Psoas muscle (tissue), 7 donors: ENCODE measurements at regions not wholly inside any gene's neighbourhood (a gene's known extent, or its start where the extent isn't known, plus 50 kb on each side); places are given as distances from the start of the nearest gene placed in this dataset.

Source experiments
- ATAC-seq, 4 donors: fragments of 200-7000 bp; cut with Tn5 transposase; one replicate each; pipeline ENCODE4 v1.9.1; 2020; ENCODE audit warnings: moderate library complexity in 3 of 4, mild to moderate bottlenecking in 2 of 4
- DNase-seq, 2 donors: peaks; one replicate each; pipeline ENCODE4 v3.0.0-alpha.2; 2020
- H3K27ac ChIP-seq: fragments of 200-600 bp; one replicate; pipeline ENCODE4 v1.8.0; 2022
- H3K27me3 ChIP-seq, 3 donors: fragments of 200-600 bp in 1 of 3; one replicate each; pipeline versions ENCODE4 v1.6.1 to v1.8.0; 2013 to 2022; ENCODE audit warnings: low read length in 2 of 3, mild to moderate bottlenecking in 2 of 3, moderate library complexity in 1 of 3; ENCODE audit not compliant: insufficient read depth in 3 of 3
- H3K36me3 ChIP-seq, 2 donors: fragments of 200-600 bp in 1 of 2; one replicate each; pipeline versions ENCODE4 v1.6.1 to v1.8.0; 2013 to 2022; ENCODE audit warnings: low read depth in 1 of 2, mild to moderate bottlenecking in 1 of 2, moderate library complexity in 1 of 2; ENCODE audit not compliant: insufficient read depth in 1 of 2
- H3K4me1 ChIP-seq: fragments of 200-600 bp; one replicate; pipeline ENCODE4 v1.8.0; 2022
- H3K4me3 ChIP-seq: fragments of 200-600 bp; one replicate; pipeline ENCODE4 v1.8.0; 2022; ENCODE audit warnings: mild to moderate bottlenecking
- H3K9me3 ChIP-seq: fragments of 200-600 bp; one replicate; pipeline ENCODE4 v1.8.0; 2022
- WGBS, 3 donors: extraction: QIAGEN DNeasy Blood & Tissue Kit; methylation state at CpG; one replicate each; pipeline versions ENCODE4 v1.1.6 to v1.1.7; 2013; 5-methylcytosine and 5-hydroxymethylcytosine counted together
- intact Hi-C, 2 donors: fragments of 100-400 bp; cut with DNase I; formaldehyde crosslinking; loops; one replicate each; pipeline versions ENCODE4 v1.11.0 to v1.14.2; 2022
- TF ChIP-seq, protein P1 (sequence below): fragments of 200-600 bp; IDR thresholded peaks from one replicate; pipeline ENCODE4 v1.8.0; 2022; ENCODE audit warnings: antibody characterized with exemption
- donor health status: healthy with polysubstance abuse.
- donor health status: DM: no; HTN: no; CAD: no; lungs with moderate emphysema.
- donor health status: Bipolar disorder and iron deficiency.
- donor health status: healthy.
- donor health status: DM: yes; HTN: yes; CAD: no.
- donor health status: DM: no; HTN: no; CAD: no.
- donor health status: DM: yes; HTN: yes; CAD: no.

DNA sequence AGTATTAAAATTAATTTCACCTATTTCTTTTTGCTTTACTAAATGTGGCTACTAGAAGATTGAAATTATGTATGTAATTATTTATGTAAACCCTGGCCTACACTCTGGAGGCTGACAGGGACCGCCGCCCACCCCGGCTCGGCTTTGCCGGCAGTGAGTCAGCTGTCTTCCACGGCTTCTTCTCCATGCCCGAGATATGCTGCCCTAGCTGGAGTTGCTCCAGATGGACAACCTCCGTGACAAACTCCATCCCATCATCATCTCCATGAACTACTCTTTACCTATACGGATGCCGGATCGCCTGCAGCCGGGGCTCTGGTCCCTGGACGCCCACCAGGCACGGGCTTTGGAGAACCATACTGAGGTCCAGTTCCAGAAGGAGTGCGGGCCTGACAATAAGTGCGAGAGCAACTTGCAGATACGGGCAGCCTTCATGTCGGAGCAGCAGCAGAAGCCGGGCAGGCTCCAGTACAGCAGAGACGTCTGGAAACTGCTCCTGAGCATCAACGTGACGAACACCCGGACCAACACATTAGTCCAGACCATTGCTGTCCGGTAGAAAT is 86.9 kb upstream of the NID2 start:
- no peak for ATAC-seq
- Histone ChIP-seq H3K4me3 (no peak overlapping the region), H3K27me3 (no peaks in the 10 kb centered on the region), H3K27ac (no peak overlapping the region), H3K4me1 (no peaks in the 10 kb centered on the region), H3K9me3 (no peaks in the 10 kb centered on the region), H3K36me3 (no peaks in the 10 kb centered on the region)
- TF ChIP-seq, protein P1, sequence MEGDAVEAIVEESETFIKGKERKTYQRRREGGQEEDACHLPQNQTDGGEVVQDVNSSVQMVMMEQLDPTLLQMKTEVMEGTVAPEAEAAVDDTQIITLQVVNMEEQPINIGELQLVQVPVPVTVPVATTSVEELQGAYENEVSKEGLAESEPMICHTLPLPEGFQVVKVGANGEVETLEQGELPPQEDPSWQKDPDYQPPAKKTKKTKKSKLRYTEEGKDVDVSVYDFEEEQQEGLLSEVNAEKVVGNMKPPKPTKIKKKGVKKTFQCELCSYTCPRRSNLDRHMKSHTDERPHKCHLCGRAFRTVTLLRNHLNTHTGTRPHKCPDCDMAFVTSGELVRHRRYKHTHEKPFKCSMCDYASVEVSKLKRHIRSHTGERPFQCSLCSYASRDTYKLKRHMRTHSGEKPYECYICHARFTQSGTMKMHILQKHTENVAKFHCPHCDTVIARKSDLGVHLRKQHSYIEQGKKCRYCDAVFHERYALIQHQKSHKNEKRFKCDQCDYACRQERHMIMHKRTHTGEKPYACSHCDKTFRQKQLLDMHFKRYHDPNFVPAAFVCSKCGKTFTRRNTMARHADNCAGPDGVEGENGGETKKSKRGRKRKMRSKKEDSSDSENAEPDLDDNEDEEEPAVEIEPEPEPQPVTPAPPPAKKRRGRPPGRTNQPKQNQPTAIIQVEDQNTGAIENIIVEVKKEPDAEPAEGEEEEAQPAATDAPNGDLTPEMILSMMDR = no peak
- no peak for DNase-seq
- intact Hi-C loops = no loop called here
- WGBS, 3 donors = 85 to 88% (median 88%) methylated on average over 24 of the region's 24 CpGs

DNA sequence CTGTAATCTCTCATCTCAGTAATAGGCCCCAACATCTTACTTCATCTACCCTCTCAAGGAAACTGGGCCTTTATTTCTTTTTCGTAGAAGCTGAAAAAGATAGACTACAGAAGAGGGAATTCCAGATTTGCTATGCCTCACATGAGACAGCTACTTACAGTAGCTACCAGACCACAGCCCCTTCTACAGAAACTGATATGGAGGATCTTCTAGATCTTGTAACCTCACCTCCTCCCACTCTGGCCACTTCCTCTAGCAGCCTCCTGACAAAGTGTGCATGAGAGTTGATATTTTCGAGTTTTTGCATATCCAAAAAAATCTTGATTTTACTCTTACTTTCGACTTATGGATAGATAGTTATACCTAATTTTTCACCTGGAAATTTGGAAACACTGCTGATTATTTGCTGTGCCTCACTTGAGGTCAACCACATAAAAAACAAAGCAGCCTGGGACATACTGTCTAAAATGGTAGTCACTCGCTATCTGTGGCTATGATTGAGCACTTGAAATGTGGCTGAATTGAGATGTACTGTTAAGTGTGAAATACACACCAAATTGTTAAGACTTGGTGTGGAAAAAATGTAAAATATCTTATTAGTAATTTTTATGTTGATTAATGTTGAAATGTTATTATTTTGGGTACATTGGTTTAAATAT is 86.3 kb upstream of the NID2 start:
- no peak overlapping the region for H3K4me3 ChIP-seq
- H3K27me3 ChIP-seq = no peaks in the 10 kb centered on the region
- no peak for DNase-seq
- ATAC-seq = no peak
- H3K36me3 ChIP-seq = no peaks in the 10 kb centered on the region
- H3K9me3 ChIP-seq = no peaks in the 10 kb centered on the region
- 82 to 84% (median 84%) methylated on average over 4 of the region's 4 CpGs for WGBS, 3 donors
- TF ChIP-seq, protein P1 = no peak
- H3K4me1 ChIP-seq = no peaks in the 10 kb centered on the region
- intact Hi-C loops = no loop called here
- no peak overlapping the region for H3K27ac ChIP-seq

DNA sequence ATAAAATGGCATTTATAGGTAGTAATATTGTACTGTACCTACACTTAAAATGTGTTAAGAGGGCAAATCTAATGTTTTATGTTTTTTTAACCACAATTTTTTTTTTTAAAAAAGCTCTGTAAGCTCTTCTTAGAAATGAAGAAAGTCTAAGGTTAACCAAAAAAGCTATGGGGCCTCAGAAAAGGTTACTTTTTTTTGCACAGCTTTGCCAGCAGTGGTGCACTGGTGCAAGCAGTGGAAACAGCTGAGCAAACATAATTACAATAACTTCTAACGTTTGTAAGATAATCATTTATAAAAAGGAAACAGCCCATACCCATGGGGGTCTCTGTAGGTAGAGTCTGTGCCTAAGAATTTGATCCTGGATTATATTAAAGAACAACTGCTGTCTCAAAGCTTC is 85.1 kb upstream of the NID2 start:
- 0 to 3% (median 3%) methylated on average over 1 of the region's 1 CpG for WGBS, 3 donors

DNA sequence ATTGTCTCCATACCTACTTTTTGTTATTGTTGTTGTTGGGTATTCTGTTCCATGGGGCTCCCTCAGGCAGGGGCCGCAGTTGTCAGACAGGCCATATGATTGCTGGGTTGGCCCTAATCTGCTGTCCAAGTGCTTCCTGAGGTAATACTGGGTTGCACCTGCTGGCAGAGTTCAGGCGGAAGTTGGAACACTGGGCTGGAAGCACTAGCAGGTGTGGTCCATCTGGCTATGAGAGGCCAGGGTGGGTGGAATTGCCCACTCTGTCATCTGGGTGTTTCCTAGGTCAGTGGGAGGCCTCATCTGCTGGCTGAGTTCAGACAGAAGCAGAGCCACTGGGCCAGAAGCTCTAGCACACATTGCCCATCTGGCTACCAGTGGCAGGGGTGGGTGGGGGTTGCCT is 81.3 kb upstream of the NID2 start:
- WGBS, 3 donors = 73 to 75% (median 74%) methylated on average over 2 of the region's 2 CpGs
- Histone ChIP-seq H3K27ac (no peak overlapping the region), H3K4me3 (no peak overlapping the region), H3K4me1 (no peaks in the 10 kb centered on the region), H3K36me3 (no peaks in the 10 kb centered on the region), H3K27me3 (no peaks in the 10 kb centered on the region), H3K9me3 (no peaks in the 10 kb centered on the region)
- no peak for ATAC-seq
- TF ChIP-seq, protein P1 = no peak
- DNase-seq = no peak
- intact Hi-C loops = no loop called here

More for the DNA sequence above, 85.1 kb upstream of the NID2 start:
- no peak for DNase-seq
- Histone ChIP-seq H3K4me1 (no peaks in the 10 kb centered on the region), H3K9me3 (no peaks in the 10 kb centered on the region), H3K4me3 (no peak overlapping the region), H3K27ac (no peak overlapping the region), H3K27me3 (no peaks in the 10 kb centered on the region), H3K36me3 (no peaks in the 10 kb centered on the region)
- intact Hi-C loops = no loop called here
- TF ChIP-seq, protein P1 = no peak
- ATAC-seq = no peak

DNA sequence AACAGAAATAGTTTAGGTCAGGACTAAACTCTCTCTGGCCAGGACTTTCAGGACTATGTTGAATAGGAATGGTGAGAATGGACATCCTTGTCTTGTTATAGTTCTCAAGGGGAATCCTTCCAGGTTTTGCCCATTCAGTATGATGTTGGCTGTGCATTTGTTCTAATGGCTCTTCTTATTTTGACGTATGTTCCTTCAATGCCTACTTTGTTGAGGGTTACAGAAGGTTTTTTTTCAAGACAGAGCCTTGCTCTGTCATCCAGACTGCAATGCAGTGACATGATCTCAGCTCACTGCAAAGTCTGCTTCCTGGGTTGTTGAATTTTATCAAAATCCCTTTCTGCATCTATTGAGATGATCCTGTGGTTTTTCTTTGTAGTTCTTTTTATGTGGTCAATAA is 79.5 kb upstream of the NID2 start:
- DNase-seq (no peak), ATAC-seq (no peak)
- Histone ChIP-seq H3K27ac (no peak overlapping the region), H3K27me3 (no peaks in the 10 kb centered on the region), H3K9me3 (no peaks in the 10 kb centered on the region), H3K4me1 (no peaks in the 10 kb centered on the region), H3K4me3 (no peak overlapping the region), H3K36me3 (no peaks in the 10 kb centered on the region)
- WGBS, 3 donors = 73 to 79% (median 73%) methylated on average over 1 of the region's 1 CpG
- TF ChIP-seq, protein P1 = no peak
- intact Hi-C loops = no loop called here
